Ishikawa (cell line): ENCODE measurements at regions not wholly inside any gene's neighbourhood (a gene's known extent, or its start where the extent isn't known, plus 50 kb on each side); places are given as distances from the start of the nearest gene placed in this dataset.

Experiments used
- CREB1 ChIP-seq: IDR thresholded peaks from 2 replicates; pipeline ENCODE4 v1.6.1; 2012; ENCODE audit warnings: low read depth
- EGR1 ChIP-seq: IDR thresholded peaks from 2 replicates; pipeline ENCODE4 v1.6.1; 2012
- NFIC ChIP-seq: IDR thresholded peaks from 2 replicates; pipeline ENCODE4 v1.6.1; 2012
- REST ChIP-seq: IDR thresholded peaks from 2 replicates; pipeline ENCODE4 v1.6.1; 2012; ENCODE audit warnings: low read depth, mild to moderate bottlenecking
- YY1 ChIP-seq: IDR thresholded peaks from 2 replicates; pipeline ENCODE4 v1.6.1; 2012; ENCODE audit warnings: low read depth

- TF ChIP-seq REST = no peak
- no peak for TF ChIP-seq YY1
- TF ChIP-seq EGR1 = peak; percentile 73
- TF ChIP-seq NFIC = no peak
- no peak for TF ChIP-seq CREB1
Measured at GRCh38 chr6:141532211-141532610, 600.5 kb upstream of the GJE1 start.
